ENCODE measurements at regions not wholly inside any gene's neighbourhood (a gene's known extent, or its start where the extent isn't known, plus 50 kb on each side); places are given as distances from the start of the nearest gene placed in this dataset. TPM values are rescaled to one million over a fixed set of nuclear protein-coding genes. Genes with fewer than 3 reads are reported as not detected.

Small RNA genes in the stretch of these regions (small RNA-seq; reads per million reads assigned to genes)
- not detected for gene RN7SKP113 (ENCODE audit: insufficient read depth)

All from neuronal stem cell (in vitro differentiated cells).